MM.1S (cell line): ENCODE measurements at regions not wholly inside any gene's neighbourhood (a gene's known extent, or its start where the extent isn't known, plus 50 kb on each side); places are given as distances from the start of the nearest gene placed in this dataset.

Experiments used
- DNase-seq: peaks from one replicate; pipeline ENCODE4 v3.0.0-alpha.2; 2015
- H2AFZ ChIP-seq: fragments of 300-600 bp; sonication (generic); 2 replicates; pipeline ENCODE4 v1.6.0; 2016; ENCODE audit warnings: antibody characterized with exemption, low read length
- H3F3A ChIP-seq: fragments of 300-600 bp; sonication (generic); 2 replicates; pipeline ENCODE4 v1.6.1; 2016; ENCODE audit warnings: mild to moderate bottlenecking, antibody characterized with exemption, low read length, moderate library complexity, mixed read lengths; ENCODE audit not compliant: insufficient read depth
- H3K27ac ChIP-seq: fragments of 300-600 bp; sonication (generic); 2 replicates; pipeline ENCODE4 v1.5.1; 2016; ENCODE audit warnings: mild to moderate bottlenecking, low read length
- H3K27me3 ChIP-seq: fragments of 300-600 bp; sonication (generic); replicated peaks from 2 replicates; pipeline ENCODE4 v1.6.0; 2016; ENCODE audit warnings: low read length; ENCODE audit not compliant: insufficient read depth
- H3K36me3 ChIP-seq: fragments of 300-600 bp; sonication (generic); replicated peaks from 2 replicates; pipeline ENCODE4 v1.6.1; 2016; ENCODE audit warnings: mild to moderate bottlenecking, low read length, mixed read lengths; ENCODE audit not compliant: insufficient read depth
- H3K4me1 ChIP-seq: fragments of 300-600 bp; sonication (generic); 2 replicates; pipeline ENCODE4 v1.6.1; 2016; ENCODE audit warnings: low read length, mixed read lengths
- H3K4me2 ChIP-seq: fragments of 300-600 bp; sonication (generic); 2 replicates; pipeline ENCODE4 v1.6.0; 2016; ENCODE audit warnings: low read depth, low read length
- H3K4me3 ChIP-seq: fragments of 300-600 bp; sonication (generic); 2 replicates; pipeline ENCODE4 v1.5.1; 2016; ENCODE audit warnings: low read length, mixed read lengths
- H3K79me2 ChIP-seq: fragments of 300-600 bp; sonication (generic); 2 replicates; pipeline ENCODE4 v1.6.1; 2016; ENCODE audit warnings: mixed run types, low read length, mixed read lengths
- H3K9ac ChIP-seq: fragments of 300-600 bp; sonication (generic); 2 replicates; pipeline ENCODE4 v1.6.1; 2016; ENCODE audit warnings: low read length, mixed read lengths
- H3K9me2 ChIP-seq: fragments of 300-600 bp; sonication (generic); replicated peaks from 2 replicates; pipeline ENCODE4 v1.6.1; 2016; ENCODE audit warnings: mild to moderate bottlenecking, low read length, mixed read lengths; ENCODE audit not compliant: insufficient read depth
- H3K9me3 ChIP-seq: fragments of 300-600 bp; sonication (generic); replicated peaks from 2 replicates; pipeline ENCODE4 v1.6.1; 2016; ENCODE audit warnings: mild to moderate bottlenecking, low read length, mixed read lengths; ENCODE audit not compliant: insufficient read depth
- H4K20me1 ChIP-seq: fragments of 300-600 bp; sonication (generic); 2 replicates; pipeline ENCODE4 v1.6.1; 2016; ENCODE audit warnings: mild to moderate bottlenecking, low read length, moderate library complexity, mixed read lengths; ENCODE audit not compliant: insufficient read depth
- EZH2 ChIP-seq: fragments of 300-600 bp; sonication (generic); optimal IDR thresholded peaks from 2 replicates; pipeline ENCODE3; 2017; ENCODE audit warnings: low read depth, mild to moderate bottlenecking, antibody characterized with exemption, low read length, mixed read lengths
- EZH2phosphoT487 ChIP-seq: fragments of 300-600 bp; sonication (generic); IDR thresholded peaks from 2 replicates; pipeline ENCODE4 v1.6.1; 2018; ENCODE audit warnings: antibody characterized with exemption, low read length
- TF ChIP-seq, protein P1 (sequence below): fragments of 300-600 bp; sonication (generic); IDR thresholded peaks from 2 replicates; pipeline ENCODE4 v1.5.1; 2016; ENCODE audit warnings: antibody characterized with exemption, low read length, mixed read lengths

- Histone ChIP-seq H3K9me2 (no peaks in the 10 kb centered on the region), H3F3A (no peaks in the 10 kb centered on the region), H3K4me1 (no peaks in the 10 kb centered on the region), H3K27ac (no peak overlapping the region), H3K36me3 (no peaks in the 10 kb centered on the region), H4K20me1 (no peaks in the 10 kb centered on the region), H3K27me3 (no peaks in the 10 kb centered on the region), H2AFZ (no peak overlapping the region), H3K4me2 (no peak overlapping the region), H3K9ac (no peak overlapping the region), H3K79me2 (no peaks in the 10 kb centered on the region), H3K9me3 (no peaks in the 10 kb centered on the region), H3K4me3 (no peak overlapping the region)
- no peak for DNase-seq
- TF ChIP-seq EZH2 (no peak), EZH2phosphoT487 (no peak)
- TF ChIP-seq, protein P1, sequence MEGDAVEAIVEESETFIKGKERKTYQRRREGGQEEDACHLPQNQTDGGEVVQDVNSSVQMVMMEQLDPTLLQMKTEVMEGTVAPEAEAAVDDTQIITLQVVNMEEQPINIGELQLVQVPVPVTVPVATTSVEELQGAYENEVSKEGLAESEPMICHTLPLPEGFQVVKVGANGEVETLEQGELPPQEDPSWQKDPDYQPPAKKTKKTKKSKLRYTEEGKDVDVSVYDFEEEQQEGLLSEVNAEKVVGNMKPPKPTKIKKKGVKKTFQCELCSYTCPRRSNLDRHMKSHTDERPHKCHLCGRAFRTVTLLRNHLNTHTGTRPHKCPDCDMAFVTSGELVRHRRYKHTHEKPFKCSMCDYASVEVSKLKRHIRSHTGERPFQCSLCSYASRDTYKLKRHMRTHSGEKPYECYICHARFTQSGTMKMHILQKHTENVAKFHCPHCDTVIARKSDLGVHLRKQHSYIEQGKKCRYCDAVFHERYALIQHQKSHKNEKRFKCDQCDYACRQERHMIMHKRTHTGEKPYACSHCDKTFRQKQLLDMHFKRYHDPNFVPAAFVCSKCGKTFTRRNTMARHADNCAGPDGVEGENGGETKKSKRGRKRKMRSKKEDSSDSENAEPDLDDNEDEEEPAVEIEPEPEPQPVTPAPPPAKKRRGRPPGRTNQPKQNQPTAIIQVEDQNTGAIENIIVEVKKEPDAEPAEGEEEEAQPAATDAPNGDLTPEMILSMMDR = no peak
Observed at GRCh38 chr14:25875475-25875874, 722.4 kb downstream of the NOVA1 start.

- H3K4me1 ChIP-seq = no peaks in the 10 kb centered on the region
- H3K9me2 ChIP-seq = no peaks in the 10 kb centered on the region
- TF ChIP-seq, protein P1 = no peak
- TF ChIP-seq EZH2phosphoT487 (no peak), EZH2 (no peak)
- no peaks in the 10 kb centered on the region for H3K36me3 ChIP-seq
- H3K4me3 ChIP-seq = no peak overlapping the region
- H3K9me3 ChIP-seq = no peaks in the 10 kb centered on the region
- no peak overlapping the region for H3K9ac ChIP-seq
- H3K79me2 ChIP-seq = no peaks in the 10 kb centered on the region
- no peak overlapping the region for H2AFZ ChIP-seq
- no peaks in the 10 kb centered on the region for H3F3A ChIP-seq
- no peak overlapping the region for H3K27ac ChIP-seq
- H3K4me2 ChIP-seq = no peak overlapping the region
- no peaks in the 10 kb centered on the region for H4K20me1 ChIP-seq
- H3K27me3 ChIP-seq = no peaks in the 10 kb centered on the region
- DNase-seq = no peak
Observed at GRCh38 chr14:25869854-25870253, 728.0 kb downstream of the NOVA1 start.

DNA sequence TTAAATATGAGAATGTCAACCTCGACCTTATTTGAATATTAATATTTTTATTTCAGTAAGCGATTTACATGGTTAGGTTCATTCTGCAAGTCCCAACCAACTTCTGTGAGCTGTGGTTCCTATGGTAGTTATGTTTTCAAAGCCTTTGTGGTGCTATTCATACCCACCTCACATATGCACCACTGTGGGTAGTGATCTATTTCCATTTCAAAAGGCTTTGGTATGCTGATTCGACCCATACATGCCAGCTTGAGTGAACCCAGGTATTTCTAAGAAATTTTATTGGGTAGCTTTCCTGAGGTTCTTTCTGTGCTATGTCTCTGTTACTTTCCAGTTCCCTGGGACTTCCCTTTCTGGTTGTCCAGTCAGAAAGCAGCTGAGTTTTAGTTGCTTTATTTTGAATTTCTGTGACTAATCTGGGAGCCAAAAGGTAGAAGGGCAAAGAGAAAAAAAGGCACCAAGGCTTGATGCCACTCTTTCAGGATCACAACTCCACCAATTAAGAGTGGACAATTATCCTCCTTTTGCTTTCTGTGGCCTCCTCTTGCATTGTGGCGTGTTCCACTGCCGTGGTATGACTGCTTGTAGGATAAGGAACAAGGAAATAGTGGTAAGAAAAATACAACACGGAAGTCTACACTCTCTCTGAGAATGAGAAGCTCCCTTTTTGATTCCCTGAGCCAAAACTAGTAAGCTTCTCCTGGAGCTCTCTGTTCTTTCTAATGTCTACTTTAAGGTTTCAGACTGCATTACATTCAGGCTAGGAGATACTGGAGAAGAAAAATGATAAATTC is 729.1 kb downstream of the NOVA1 start:
- H3K4me2 ChIP-seq = no peak overlapping the region
- no peaks in the 10 kb centered on the region for H3K36me3 ChIP-seq
- no peaks in the 10 kb centered on the region for H3K27me3 ChIP-seq
- H2AFZ ChIP-seq = no peak overlapping the region
- no peaks in the 10 kb centered on the region for H3K79me2 ChIP-seq
- DNase-seq = no peak
- H3K4me1 ChIP-seq = no peaks in the 10 kb centered on the region
- no peak overlapping the region for H3K4me3 ChIP-seq
- H3K9me3 ChIP-seq = no peaks in the 10 kb centered on the region
- TF ChIP-seq, protein P1 = no peak
- TF ChIP-seq EZH2 (no peak), EZH2phosphoT487 (no peak)
- no peaks in the 10 kb centered on the region for H3F3A ChIP-seq
- no peak overlapping the region for H3K27ac ChIP-seq
- H3K9me2 ChIP-seq = no peaks in the 10 kb centered on the region
- no peak overlapping the region for H3K9ac ChIP-seq
- H4K20me1 ChIP-seq = no peaks in the 10 kb centered on the region
